LoVo (cell line): ENCODE measurements at regions not wholly inside any gene's neighbourhood (a gene's known extent, or its start where the extent isn't known, plus 50 kb on each side); places are given as distances from the start of the nearest gene placed in this dataset.
"Not testable (repeated sequence)": the region's sequence is repeated elsewhere in the genome, so short reads cannot be mapped to it uniquely, and the experiment has no call there.

Experiments used
- DNase-seq: peaks from one replicate; pipeline ENCODE4 v3.0.0-alpha.2; 2016; ENCODE audit warnings: low spot score

DNA sequence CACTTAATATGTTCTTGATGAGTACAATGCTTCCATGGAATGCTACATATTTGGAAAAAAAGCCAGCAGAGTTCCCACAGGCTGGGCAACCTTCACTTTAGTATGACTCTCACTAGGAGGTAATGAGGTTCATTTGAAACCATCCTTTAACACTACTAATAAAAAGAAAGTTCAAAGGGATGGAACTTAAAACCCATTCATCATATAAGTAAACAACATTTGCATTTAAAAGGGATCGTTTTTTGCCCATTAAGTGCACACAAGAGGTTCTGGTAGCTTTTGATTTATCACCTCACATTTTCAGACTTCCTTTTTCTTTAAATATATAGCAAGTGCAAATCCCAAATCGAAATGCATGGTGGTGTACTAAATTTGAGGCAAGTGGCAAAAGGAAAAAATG, 270.8 kb upstream of the DCC start:
- no peak for DNase-seq

GRCh38 chr18:52070291-52070756, 269.7 kb upstream of the DCC start:
- DNase-seq: peak; percentile 34

DNA sequence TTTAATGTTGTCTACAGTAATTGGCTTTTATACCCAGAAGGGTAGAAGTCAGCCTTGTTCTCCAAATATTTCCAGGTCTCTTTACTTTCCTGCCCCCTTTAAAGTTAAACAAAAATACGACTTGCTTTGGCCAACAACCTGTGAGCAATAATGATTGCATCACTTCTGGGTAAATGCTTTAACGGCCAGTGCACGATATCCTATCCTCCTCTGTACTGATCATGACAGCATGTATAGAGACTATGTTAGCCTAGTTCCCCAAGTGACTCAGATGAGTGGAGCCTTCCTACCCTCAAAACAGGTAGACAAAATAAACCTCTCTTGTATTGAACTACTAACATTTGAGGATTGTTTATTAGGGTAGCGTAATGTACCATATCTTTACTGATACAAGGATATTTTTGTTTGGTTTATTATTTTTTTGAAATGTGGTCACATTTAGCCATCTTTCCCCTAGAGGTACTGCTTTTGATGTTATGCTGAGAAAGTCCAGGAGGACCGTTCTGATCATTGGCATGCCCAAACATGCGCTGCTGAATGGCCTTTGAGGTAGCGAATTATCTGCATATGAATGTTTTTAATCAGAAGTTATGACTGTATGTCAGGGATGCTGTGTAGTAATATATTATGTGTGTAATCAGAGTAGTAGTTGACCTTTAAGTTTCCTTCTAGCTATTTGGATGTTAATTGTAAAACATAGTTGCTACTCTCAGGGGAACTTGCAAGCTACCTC, 262.6 kb upstream of the DCC start:
- DNase-seq: no peak

- no peak for DNase-seq
These were observed 257.8 kb upstream of the DCC start for GRCh38 chr18:52082246-52082645.

DNA sequence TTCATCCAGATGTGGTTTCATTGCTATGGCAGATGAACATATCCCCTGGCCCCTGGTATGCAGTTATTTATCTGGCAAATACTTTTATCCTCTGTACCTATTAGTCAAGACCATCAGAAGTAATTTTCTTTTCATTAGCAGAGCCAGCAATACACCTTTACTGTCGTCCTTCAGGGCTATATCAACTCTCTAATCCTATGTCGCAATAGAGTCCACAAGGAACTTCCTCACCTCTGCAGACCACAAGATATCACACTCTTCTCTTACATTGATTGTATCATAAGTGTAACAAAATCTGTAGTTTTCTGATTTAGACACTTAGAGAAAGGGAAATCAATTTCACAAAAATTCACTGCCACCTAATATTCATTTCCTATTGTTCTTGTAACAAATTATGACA, 252.9 kb upstream of the DCC start:
- DNase-seq: no peak

GRCh38 chr18:52090005-52090404, 250.0 kb upstream of the DCC start:
- DNase-seq: no peak

GRCh38 chr18:52093171-52093570, 246.8 kb upstream of the DCC start:
- no peak for DNase-seq

DNA sequence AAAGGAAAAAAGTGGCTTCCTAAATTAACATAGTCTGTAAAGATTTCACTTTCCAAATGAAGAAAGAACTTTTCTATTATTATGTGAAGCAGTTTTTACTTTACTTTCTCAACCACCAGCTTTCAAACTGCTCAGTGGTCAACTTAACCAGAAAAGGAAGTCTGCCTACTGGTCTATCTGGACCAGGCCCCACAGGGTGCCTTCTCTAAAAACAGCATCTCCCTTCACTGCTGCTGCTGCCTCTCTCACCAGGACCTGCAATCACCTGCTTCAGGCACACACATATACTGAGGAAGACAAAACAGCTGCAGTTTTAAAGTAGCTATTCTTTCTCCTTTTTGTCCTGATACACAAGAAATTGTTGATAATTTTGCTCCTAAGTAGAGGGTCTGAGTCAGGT, 221.3 kb upstream of the DCC start:
- DNase-seq: no peak

GRCh38 chr18:52130624-52131301, 209.2 kb upstream of the DCC start:
- DNase-seq: no peak

- DNase-seq: no peak
These were observed 208.2 kb upstream of the DCC start for GRCh38 chr18:52131845-52132244.

- DNase-seq: no peak
These were observed 203.5 kb upstream of the DCC start for GRCh38 chr18:52136532-52136931.

GRCh38 chr18:52140986-52141385, 199.0 kb upstream of the DCC start:
- no peak for DNase-seq

DNA sequence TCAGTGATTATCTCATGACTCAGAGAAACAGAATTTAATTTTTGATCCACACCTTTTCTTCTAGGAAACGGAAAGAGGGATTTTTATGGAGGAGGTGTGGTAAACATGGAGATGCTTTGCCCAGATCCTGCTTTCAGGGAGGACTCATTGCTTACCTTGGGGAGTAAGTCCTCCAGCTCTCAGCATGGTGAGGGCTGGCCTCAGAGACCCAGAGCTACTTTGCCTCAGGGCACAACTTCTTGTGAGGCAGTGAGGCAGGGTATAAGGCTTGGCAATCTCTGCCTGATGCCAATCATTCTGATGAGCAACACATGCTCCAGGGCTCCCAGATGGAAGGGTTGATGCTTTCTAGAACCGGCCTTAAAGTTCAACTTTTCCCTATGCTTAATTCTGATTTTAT, 189.9 kb upstream of the DCC start:
- DNase-seq: no peak

DNA sequence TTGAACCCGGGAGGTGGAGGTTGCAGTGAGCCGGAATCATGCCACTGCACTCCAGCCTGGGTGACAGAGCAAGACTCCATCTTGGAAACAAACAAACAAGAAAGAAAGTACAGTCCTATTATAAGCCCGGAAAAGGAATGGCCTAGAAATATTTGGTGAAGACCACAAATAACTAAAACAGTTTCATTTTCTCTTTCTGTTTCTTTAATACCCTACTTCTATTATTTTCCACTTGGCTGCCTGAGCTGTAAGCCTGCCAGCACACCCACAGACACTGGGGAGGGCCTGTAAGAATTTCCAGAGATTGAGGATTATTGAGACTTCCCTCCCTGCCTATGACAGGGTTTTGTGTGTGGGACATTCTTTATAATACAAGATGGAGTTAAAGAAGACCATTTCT, 188.0 kb upstream of the DCC start:
- no peak for DNase-seq

GRCh38 chr18:52156166-52156565, 183.8 kb upstream of the DCC start:
- DNase-seq: no peak

GRCh38 chr18:52160636-52161035, 179.4 kb upstream of the DCC start:
- DNase-seq: peak; percentile 27

- DNase-seq: no peak
These were observed 176.5 kb upstream of the DCC start for GRCh38 chr18:52163478-52163877.

GRCh38 chr18:52168131-52168530, 171.9 kb upstream of the DCC start:
- not testable (repeated sequence) for DNase-seq

GRCh38 chr18:52174220-52174619, 165.8 kb upstream of the DCC start:
- no peak for DNase-seq

DNA sequence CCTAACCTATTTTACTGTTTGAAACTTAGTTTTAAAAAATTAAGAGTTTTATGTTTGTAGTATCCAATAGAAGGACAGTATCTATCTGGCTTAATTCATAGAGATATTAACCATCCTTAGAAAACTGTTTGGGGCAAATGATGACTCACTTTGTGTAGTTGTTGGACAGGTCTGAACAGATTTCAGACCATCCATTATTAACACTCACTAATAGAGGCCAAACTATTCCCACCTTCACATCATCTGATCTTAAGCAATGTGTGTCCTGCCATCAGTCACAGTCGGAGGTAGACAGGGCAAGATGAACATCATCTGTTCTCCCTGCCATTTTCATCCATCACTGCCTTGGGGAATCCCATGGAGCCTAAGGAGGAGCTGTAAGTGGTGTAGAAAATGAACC, 164.6 kb upstream of the DCC start:
- DNase-seq: no peak

GRCh38 chr18:52183107-52183506, 156.9 kb upstream of the DCC start:
- DNase-seq: no peak

DNA sequence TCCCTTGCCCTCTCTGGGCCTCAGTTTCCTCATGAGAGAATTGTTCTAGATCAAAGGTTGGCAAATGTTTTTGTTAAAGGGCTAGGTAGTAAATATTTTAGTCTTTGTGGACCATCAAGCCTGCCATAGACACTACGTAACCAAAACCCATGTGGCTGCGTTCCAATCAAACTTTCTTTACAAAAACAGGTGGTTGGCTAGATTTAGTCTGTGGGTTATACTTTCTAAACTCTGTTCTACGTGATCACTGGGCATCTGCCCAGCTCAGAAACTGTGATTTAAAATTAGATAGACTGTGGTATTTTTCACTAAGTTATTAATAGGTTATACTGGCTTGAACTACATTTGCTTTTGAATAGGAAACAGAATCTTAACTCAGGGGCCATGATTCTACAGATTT, 149.8 kb upstream of the DCC start:
- no peak for DNase-seq

- DNase-seq: no peak
These were observed 149.4 kb upstream of the DCC start for GRCh38 chr18:52190631-52191030.

DNA sequence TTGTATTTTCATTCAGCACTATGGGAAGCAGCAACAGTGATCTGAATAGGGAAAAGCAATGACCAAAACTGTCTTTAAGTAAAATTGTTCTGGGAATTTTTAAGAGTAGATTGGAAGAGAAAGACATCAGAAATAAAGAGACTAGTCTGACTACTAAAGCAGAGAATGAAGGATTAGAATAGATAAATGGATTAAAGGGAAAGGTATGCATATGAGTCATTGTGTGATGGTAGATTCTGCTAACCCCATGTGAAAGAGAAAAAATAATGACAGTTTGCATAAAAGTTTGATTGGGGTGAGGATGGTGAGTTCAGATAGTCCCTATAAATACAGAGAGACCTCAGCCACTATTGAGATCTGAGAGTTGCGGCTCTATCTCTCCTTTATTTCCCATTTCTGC, 139.6 kb upstream of the DCC start:
- DNase-seq: no peak
